ENCODE measurements at regions not wholly inside any gene's neighbourhood (a gene's known extent, or its start where the extent isn't known, plus 50 kb on each side); places are given as distances from the start of the nearest gene placed in this dataset.

DNA sequence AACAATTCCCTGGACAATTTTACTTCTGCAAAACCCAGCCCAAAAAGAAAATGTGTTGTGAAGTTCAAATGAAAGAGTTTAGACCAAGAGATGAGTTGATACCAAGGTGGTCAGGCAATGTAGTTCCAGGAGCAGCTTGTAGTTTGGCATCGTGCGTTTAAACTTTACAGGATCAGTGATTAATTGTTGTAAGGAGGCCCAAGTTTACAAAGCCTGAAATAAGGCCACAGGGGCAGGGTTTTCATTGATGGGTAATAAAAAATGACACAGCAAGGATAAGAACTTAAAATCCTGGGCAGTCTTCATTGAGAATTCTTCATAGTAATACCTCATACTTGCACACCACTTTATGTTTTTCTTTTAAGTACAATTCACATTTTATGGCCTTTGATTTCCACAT lies 463.9 kb upstream of the HNRNPA3 start:
- Histone ChIP-seq H3K27ac (ENCODE audit: low read length) (no peak overlapping the region), H3K4me3 (ENCODE audit: low read depth in 1 of 2, low read length in 2 of 2) (no peak overlapping the region), H3K4me1 (ENCODE audit: control insufficient read depth in 1 of 2, insufficient read depth in 2 of 2, low read length in 2 of 2) (peaks cover 0 to 2% of the 10 kb centered on the region in 2 donors), H3K36me3 (ENCODE audit: control insufficient read depth in 1 of 2, insufficient read depth in 2 of 2, low read length in 2 of 2) (no peaks in the 10 kb centered on the region), H3K9me3 (ENCODE audit: control insufficient read depth in 1 of 2, low read length in 2 of 2) (no peaks in the 10 kb centered on the region), H3K27me3 (ENCODE audit: low read depth, low read length) (no peaks in the 10 kb centered on the region)

GRCh38 chr2:176751314-176752227 lies 461.0 kb upstream of the HNRNPA3 start:
- H3K4me1 ChIP-seq (ENCODE audit: control insufficient read depth in 1 of 2, insufficient read depth in 2 of 2, low read length in 2 of 2), result peaks cover 0 to 8% of the 10 kb centered on the region in 2 donors
- H3K36me3 ChIP-seq (ENCODE audit: control insufficient read depth in 1 of 2, insufficient read depth in 2 of 2, low read length in 2 of 2), result no peaks in the 10 kb centered on the region
- H3K27me3 ChIP-seq (ENCODE audit: low read depth, low read length), result no peaks in the 10 kb centered on the region
- no peak overlapping the region for H3K4me3 ChIP-seq (ENCODE audit: low read depth in 1 of 2, low read length in 2 of 2)
- no peak overlapping the region for H3K27ac ChIP-seq (ENCODE audit: low read length)
- H3K9me3 ChIP-seq (ENCODE audit: control insufficient read depth in 1 of 2, low read length in 2 of 2), result no peaks in the 10 kb centered on the region

DNA sequence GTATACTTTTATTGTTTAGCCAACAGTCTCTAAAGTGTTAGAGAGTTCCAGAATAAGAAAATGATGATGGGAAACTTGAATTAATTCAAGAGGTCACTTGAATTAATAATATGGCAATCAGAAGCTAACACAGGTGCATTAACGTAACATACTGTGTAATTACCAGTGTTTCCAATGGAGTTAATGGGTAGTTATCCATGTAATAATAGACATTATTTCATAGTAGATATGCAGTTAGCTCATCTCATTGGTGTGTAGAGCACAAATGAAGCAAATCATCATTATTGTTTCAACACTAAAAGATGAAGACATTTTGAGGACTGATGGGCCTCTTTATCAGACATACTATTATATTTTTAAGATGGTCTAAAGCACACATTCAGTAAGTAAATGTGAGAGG lies 460.3 kb upstream of the HNRNPA3 start:
- Histone ChIP-seq H3K4me1 (ENCODE audit: control insufficient read depth in 1 of 2, insufficient read depth in 2 of 2, low read length in 2 of 2) (peaks cover 0 to 8% of the 10 kb centered on the region in 2 donors), H3K9me3 (ENCODE audit: control insufficient read depth in 1 of 2, low read length in 2 of 2) (no peaks in the 10 kb centered on the region), H3K4me3 (ENCODE audit: low read depth in 1 of 2, low read length in 2 of 2) (no peak overlapping the region), H3K27me3 (ENCODE audit: low read depth, low read length) (no peaks in the 10 kb centered on the region), H3K27ac (ENCODE audit: low read length) (no peak overlapping the region), H3K36me3 (ENCODE audit: control insufficient read depth in 1 of 2, insufficient read depth in 2 of 2, low read length in 2 of 2) (no peaks in the 10 kb centered on the region)

GRCh38 chr2:176753205-176753604 lies 459.4 kb upstream of the HNRNPA3 start:
- Histone ChIP-seq H3K36me3 (ENCODE audit: control insufficient read depth in 1 of 2, insufficient read depth in 2 of 2, low read length in 2 of 2) (no peaks in the 10 kb centered on the region), H3K27ac (ENCODE audit: low read length) (no peak overlapping the region), H3K4me1 (ENCODE audit: control insufficient read depth in 1 of 2, insufficient read depth in 2 of 2, low read length in 2 of 2) (peaks cover 0 to 8% of the 10 kb centered on the region in 2 donors)

GRCh38 chr2:176753752-176754474 lies 458.7 kb upstream of the HNRNPA3 start:
- Histone ChIP-seq H3K27ac (ENCODE audit: low read length) (no peak overlapping the region), H3K9me3 (ENCODE audit: control insufficient read depth in 1 of 2, low read length in 2 of 2) (no peaks in the 10 kb centered on the region), H3K4me1 (ENCODE audit: control insufficient read depth in 1 of 2, insufficient read depth in 2 of 2, low read length in 2 of 2) (peaks cover 0 to 8% of the 10 kb centered on the region in 2 donors), H3K27me3 (ENCODE audit: low read depth, low read length) (no peaks in the 10 kb centered on the region), H3K36me3 (ENCODE audit: control insufficient read depth in 1 of 2, insufficient read depth in 2 of 2, low read length in 2 of 2) (no peaks in the 10 kb centered on the region), H3K4me3 (ENCODE audit: low read depth in 1 of 2, low read length in 2 of 2) (no peak overlapping the region)

More at GRCh38 chr2:176753205-176753604, 459.4 kb upstream of the HNRNPA3 start:
- H3K9me3 ChIP-seq (ENCODE audit: control insufficient read depth in 1 of 2, low read length in 2 of 2), result no peaks in the 10 kb centered on the region
- H3K27me3 ChIP-seq (ENCODE audit: low read depth, low read length), result no peaks in the 10 kb centered on the region
- H3K4me3 ChIP-seq (ENCODE audit: low read depth in 1 of 2, low read length in 2 of 2), result no peak overlapping the region

DNA sequence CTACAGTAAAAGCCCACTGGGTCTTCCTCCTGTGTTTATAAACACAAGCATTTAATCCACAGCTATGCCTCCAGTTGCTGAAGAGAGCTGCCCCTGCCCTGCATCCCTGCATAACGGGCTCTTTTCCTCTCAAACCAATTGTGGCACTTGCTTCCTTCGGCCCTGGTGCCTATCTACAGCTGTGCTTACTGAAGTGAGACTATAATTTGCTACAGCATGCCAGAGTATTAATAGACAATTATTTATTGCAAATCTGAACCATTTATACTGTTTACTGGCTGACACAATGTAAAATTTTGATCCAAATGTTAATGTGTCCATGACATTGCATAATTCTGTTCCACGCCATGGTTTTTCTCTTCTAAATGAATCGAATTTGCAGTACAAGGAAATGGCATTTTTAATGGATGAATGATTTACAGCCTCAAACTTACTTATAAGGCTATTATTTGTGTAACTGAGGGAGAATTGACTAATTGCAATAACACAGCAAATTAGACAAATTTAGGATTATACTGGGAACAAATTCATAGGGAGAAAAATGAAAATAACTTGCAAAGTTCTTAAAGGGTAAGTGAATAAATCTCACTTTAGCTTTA lies 457.0 kb upstream of the HNRNPA3 start:
- H3K4me1 ChIP-seq (ENCODE audit: control insufficient read depth in 1 of 2, insufficient read depth in 2 of 2, low read length in 2 of 2), result peaks cover 0 to 8% of the 10 kb centered on the region in 2 donors
- no peaks in the 10 kb centered on the region for H3K36me3 ChIP-seq (ENCODE audit: control insufficient read depth in 1 of 2, insufficient read depth in 2 of 2, low read length in 2 of 2)
- no peaks in the 10 kb centered on the region for H3K27me3 ChIP-seq (ENCODE audit: low read depth, low read length)
- no peak overlapping the region for H3K27ac ChIP-seq (ENCODE audit: low read length)
- H3K9me3 ChIP-seq (ENCODE audit: control insufficient read depth in 1 of 2, low read length in 2 of 2), result no peaks in the 10 kb centered on the region
- no peak overlapping the region for H3K4me3 ChIP-seq (ENCODE audit: low read depth in 1 of 2, low read length in 2 of 2)

DNA sequence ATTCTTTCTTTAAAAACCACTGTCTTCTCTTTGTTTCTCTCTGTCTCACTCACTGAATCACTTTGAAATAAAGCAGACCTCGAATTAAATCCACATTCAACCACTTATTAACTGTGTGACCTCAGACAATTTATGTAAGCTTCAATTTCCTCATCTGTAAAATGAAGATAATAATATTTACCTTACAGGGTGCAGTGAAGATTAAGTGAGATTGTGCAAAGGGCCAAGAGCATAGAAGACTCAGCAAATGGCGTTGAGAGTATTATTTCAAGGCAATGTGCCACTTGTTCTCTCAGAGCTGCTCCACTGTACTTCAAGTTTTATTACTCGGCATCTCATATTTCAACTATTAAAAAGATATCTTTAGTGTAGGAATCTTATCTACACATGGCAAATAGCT lies 454.2 kb upstream of the HNRNPA3 start:
- Histone ChIP-seq H3K4me1 (ENCODE audit: control insufficient read depth in 1 of 2, insufficient read depth in 2 of 2, low read length in 2 of 2) (peaks cover 0 to 8% of the 10 kb centered on the region in 2 donors), H3K9me3 (ENCODE audit: control insufficient read depth in 1 of 2, low read length in 2 of 2) (no peaks in the 10 kb centered on the region), H3K4me3 (ENCODE audit: low read depth in 1 of 2, low read length in 2 of 2) (no peak overlapping the region), H3K27me3 (ENCODE audit: low read depth, low read length) (no peaks in the 10 kb centered on the region), H3K36me3 (ENCODE audit: control insufficient read depth in 1 of 2, insufficient read depth in 2 of 2, low read length in 2 of 2) (no peaks in the 10 kb centered on the region), H3K27ac (ENCODE audit: low read length) (no peak overlapping the region)

DNA sequence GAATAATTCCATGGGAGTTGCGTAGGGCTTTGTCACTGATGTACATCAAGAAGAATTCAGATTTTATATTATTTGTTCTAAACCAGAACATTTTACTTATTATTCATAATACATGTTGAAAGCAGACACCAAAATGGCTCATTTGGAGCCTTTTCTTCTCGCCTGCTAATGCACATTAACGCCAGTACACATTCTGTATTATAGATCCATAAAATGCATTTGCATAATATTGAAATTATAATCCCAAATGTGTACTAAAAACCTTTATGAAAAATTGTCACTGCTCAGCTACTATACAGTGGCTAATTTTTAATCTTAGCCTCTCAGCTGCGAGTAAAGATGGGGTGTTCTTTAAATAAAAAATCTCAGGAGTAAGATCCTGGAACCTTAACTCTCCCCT lies 452.2 kb upstream of the HNRNPA3 start:
- H3K4me1 ChIP-seq (ENCODE audit: control insufficient read depth in 1 of 2, insufficient read depth in 2 of 2, low read length in 2 of 2), result no peaks in the 10 kb centered on the region

DNA sequence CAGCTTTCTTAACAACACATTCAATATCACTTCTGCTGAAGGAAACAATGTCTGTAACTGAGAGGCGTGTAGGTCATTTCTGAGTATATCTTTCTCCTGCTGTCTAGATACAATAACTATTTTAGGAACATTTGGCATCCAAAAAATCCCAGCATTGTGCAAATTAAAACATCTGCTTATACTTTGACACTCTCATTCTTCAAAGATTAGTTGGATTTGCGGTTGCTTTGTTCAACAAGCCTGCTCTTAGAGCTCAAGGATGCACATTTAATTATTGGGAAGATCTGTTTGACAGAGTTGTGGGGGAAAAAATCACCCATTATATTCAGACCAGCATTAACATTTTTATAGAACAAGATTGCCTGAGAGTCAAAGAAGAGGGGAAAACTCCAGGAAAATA lies 449.5 kb upstream of the HNRNPA3 start:
- Histone ChIP-seq H3K36me3 (ENCODE audit: control insufficient read depth in 1 of 2, insufficient read depth in 2 of 2, low read length in 2 of 2) (no peaks in the 10 kb centered on the region), H3K4me3 (ENCODE audit: low read depth in 1 of 2, low read length in 2 of 2) (no peak overlapping the region), H3K9me3 (ENCODE audit: control insufficient read depth in 1 of 2, low read length in 2 of 2) (no peaks in the 10 kb centered on the region), H3K27ac (ENCODE audit: low read length) (no peak overlapping the region), H3K4me1 (ENCODE audit: control insufficient read depth in 1 of 2, insufficient read depth in 2 of 2, low read length in 2 of 2) (no peaks in the 10 kb centered on the region), H3K27me3 (ENCODE audit: low read depth, low read length) (no peaks in the 10 kb centered on the region)

More for the DNA sequence above, 452.2 kb upstream of the HNRNPA3 start:
- no peaks in the 10 kb centered on the region for H3K27me3 ChIP-seq (ENCODE audit: low read depth, low read length)
- H3K27ac ChIP-seq (ENCODE audit: low read length), result no peak overlapping the region
- H3K9me3 ChIP-seq (ENCODE audit: control insufficient read depth in 1 of 2, low read length in 2 of 2), result no peaks in the 10 kb centered on the region
- H3K4me3 ChIP-seq (ENCODE audit: low read depth in 1 of 2, low read length in 2 of 2), result no peak overlapping the region
- no peaks in the 10 kb centered on the region for H3K36me3 ChIP-seq (ENCODE audit: control insufficient read depth in 1 of 2, insufficient read depth in 2 of 2, low read length in 2 of 2)

DNA sequence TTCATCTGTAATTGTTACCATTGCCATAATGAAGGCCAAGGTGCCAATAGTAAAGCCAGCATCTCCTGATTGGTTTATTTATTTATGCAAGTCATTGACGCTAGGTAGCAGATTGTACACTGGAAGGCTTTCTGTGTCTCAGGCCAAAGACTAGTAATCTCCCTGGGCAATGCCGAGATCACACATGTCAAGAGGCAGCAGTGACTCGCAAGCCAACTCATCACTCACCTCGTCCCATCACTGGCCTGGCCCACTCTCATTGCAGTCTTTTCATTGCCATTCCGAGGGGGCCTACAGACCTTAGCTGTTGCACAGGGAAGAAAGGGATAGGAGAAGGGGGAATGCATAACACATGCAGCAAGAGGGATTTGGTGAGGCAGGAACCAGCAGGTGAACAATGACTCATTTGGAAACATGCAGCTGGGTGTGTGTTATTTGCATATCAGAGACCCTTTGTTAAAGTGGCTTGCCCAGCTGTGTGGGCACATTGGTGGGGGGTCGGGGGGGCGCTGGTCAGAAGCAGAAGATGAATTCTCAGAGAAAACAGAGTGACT lies 448.7 kb upstream of the HNRNPA3 start:
- Histone ChIP-seq H3K27ac (ENCODE audit: low read length) (no peak overlapping the region), H3K4me3 (ENCODE audit: low read depth in 1 of 2, low read length in 2 of 2) (no peak overlapping the region), H3K36me3 (ENCODE audit: control insufficient read depth in 1 of 2, insufficient read depth in 2 of 2, low read length in 2 of 2) (no peaks in the 10 kb centered on the region), H3K9me3 (ENCODE audit: control insufficient read depth in 1 of 2, low read length in 2 of 2) (no peaks in the 10 kb centered on the region), H3K27me3 (ENCODE audit: low read depth, low read length) (no peaks in the 10 kb centered on the region), H3K4me1 (ENCODE audit: control insufficient read depth in 1 of 2, insufficient read depth in 2 of 2, low read length in 2 of 2) (no peaks in the 10 kb centered on the region)

GRCh38 chr2:176764921-176765320 lies 447.7 kb upstream of the HNRNPA3 start:
- H3K4me3 ChIP-seq (ENCODE audit: low read depth in 1 of 2, low read length in 2 of 2), result no peak overlapping the region
- no peaks in the 10 kb centered on the region for H3K9me3 ChIP-seq (ENCODE audit: control insufficient read depth in 1 of 2, low read length in 2 of 2)
- no peaks in the 10 kb centered on the region for H3K4me1 ChIP-seq (ENCODE audit: control insufficient read depth in 1 of 2, insufficient read depth in 2 of 2, low read length in 2 of 2)
- no peak overlapping the region for H3K27ac ChIP-seq (ENCODE audit: low read length)
- no peaks in the 10 kb centered on the region for H3K36me3 ChIP-seq (ENCODE audit: control insufficient read depth in 1 of 2, insufficient read depth in 2 of 2, low read length in 2 of 2)
- no peaks in the 10 kb centered on the region for H3K27me3 ChIP-seq (ENCODE audit: low read depth, low read length)
